ENCODE measurements at regions not wholly inside any gene's neighbourhood (a gene's known extent, or its start where the extent isn't known, plus 50 kb on each side); places are given as distances from the start of the nearest gene placed in this dataset.

- Histone ChIP-seq H3K79me2 (ENCODE audit: insufficient read depth, low read length) (no peaks in the 10 kb centered on the region), H3K4me2 (replicated peaks; ENCODE audit: extremely low read depth, low read length, poor library complexity, severe bottlenecking) (no peak overlapping the region), H4K20me1 (ENCODE audit: insufficient read depth, low read length) (no peaks in the 10 kb centered on the region), H2AFZ (ENCODE audit: insufficient read depth, low read depth, low read length, poor library complexity, severe bottlenecking) (no peak overlapping the region), H3K4me3 (replicated peaks in 1 of 3; ENCODE audit: low read depth in 2 of 3, low read length in 3 of 3) (no peak overlapping the region), H3K27ac (ENCODE audit: low read depth in 1 of 2, low read length in 2 of 2) (no peak overlapping the region), H3K36me3 (replicated peaks in 1 of 2; ENCODE audit: control insufficient read depth in 1 of 2, insufficient read depth in 2 of 2, low read length in 2 of 2) (no peaks in the 10 kb centered on the region), H3K9me3 (replicated peaks in 1 of 2; ENCODE audit: control insufficient read depth in 1 of 2, insufficient read depth in 1 of 2, low read length in 2 of 2) (no peaks in the 10 kb centered on the region), H3K4me1 (ENCODE audit: control insufficient read depth in 1 of 2, insufficient read depth in 2 of 2, low read length in 2 of 2) (no peaks in the 10 kb centered on the region), H3K9ac (ENCODE audit: insufficient read depth, low read length, poor library complexity, severe bottlenecking) (no peak overlapping the region), H3K27me3 (ENCODE audit: control insufficient read depth in 2 of 2, insufficient read depth in 2 of 2, low read length in 2 of 2) (no peaks in the 10 kb centered on the region)
- H3K36me3 Mint-ChIP-seq: no peaks in the 10 kb centered on the region
- H3K9me3 Mint-ChIP-seq: peaks cover 0 to 2% (median 0%) of the 10 kb centered on the region in 7 donors
- H3K4me3 Mint-ChIP-seq: no peak overlapping the region
- DNase-seq: no peak
- intact Hi-C loops (cut with micrococcal nuclease): loop anchor here in 1 of 2 donors (10.0 kb wide), 1 partner anchor 229 kb away; no protein-coding TSS in a partner anchor
- no peaks in the 10 kb centered on the region for H3K4me1 Mint-ChIP-seq
- TF ChIP-seq, protein P1, sequence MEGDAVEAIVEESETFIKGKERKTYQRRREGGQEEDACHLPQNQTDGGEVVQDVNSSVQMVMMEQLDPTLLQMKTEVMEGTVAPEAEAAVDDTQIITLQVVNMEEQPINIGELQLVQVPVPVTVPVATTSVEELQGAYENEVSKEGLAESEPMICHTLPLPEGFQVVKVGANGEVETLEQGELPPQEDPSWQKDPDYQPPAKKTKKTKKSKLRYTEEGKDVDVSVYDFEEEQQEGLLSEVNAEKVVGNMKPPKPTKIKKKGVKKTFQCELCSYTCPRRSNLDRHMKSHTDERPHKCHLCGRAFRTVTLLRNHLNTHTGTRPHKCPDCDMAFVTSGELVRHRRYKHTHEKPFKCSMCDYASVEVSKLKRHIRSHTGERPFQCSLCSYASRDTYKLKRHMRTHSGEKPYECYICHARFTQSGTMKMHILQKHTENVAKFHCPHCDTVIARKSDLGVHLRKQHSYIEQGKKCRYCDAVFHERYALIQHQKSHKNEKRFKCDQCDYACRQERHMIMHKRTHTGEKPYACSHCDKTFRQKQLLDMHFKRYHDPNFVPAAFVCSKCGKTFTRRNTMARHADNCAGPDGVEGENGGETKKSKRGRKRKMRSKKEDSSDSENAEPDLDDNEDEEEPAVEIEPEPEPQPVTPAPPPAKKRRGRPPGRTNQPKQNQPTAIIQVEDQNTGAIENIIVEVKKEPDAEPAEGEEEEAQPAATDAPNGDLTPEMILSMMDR (IDR thresholded peaks at IDR 0.05): no peak
- H3K27ac Mint-ChIP-seq: no peak overlapping the region
- no CpG with 5 or more reads among the region's 1 CpG for WGBS (ENCODE audit: insufficient coverage)
- H3K27me3 Mint-ChIP-seq (ENCODE audit: low read depth in 3 of 3): no peaks in the 10 kb centered on the region
Observed at GRCh38 chr21:28516021-28516420, 476.7 kb downstream of the LTN1 start.

DNA sequence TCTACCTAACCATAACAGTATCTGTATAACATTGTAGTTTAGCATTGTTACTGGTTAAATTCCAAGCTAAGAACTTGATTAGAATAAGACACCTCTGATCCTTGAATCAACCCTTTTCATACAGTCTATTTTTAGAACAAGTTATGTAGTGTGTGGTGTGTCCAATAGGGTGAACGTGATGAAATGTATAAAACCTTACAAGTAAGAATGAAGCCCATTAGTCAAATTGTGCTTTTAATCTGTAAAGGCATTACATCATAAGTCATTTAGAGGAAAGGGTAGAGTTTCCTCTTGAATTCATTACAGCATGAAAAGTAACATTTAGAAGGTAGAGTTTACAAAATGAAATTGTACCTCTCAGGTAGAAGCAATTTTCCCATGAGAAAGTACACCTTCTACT is 479.2 kb downstream of the LTN1 start:
- H3K27ac ChIP-seq (ENCODE audit: low read depth in 1 of 2, low read length in 2 of 2): no peak overlapping the region
- no peaks in the 10 kb centered on the region for H3K4me1 ChIP-seq (ENCODE audit: control insufficient read depth in 1 of 2, insufficient read depth in 2 of 2, low read length in 2 of 2)
- no peak overlapping the region for H3K4me3 Mint-ChIP-seq
- no peaks in the 10 kb centered on the region for H3K9me3 Mint-ChIP-seq
- no peaks in the 10 kb centered on the region for H3K79me2 ChIP-seq (ENCODE audit: insufficient read depth, low read length)
- no peaks in the 10 kb centered on the region for H3K36me3 ChIP-seq (replicated peaks in 1 of 2; ENCODE audit: control insufficient read depth in 1 of 2, insufficient read depth in 2 of 2, low read length in 2 of 2)
- no peak overlapping the region for H3K4me2 ChIP-seq (replicated peaks; ENCODE audit: extremely low read depth, low read length, poor library complexity, severe bottlenecking)
- no peaks in the 10 kb centered on the region for H3K9me3 ChIP-seq (replicated peaks in 1 of 2; ENCODE audit: control insufficient read depth in 1 of 2, insufficient read depth in 1 of 2, low read length in 2 of 2)
- no peak overlapping the region for H2AFZ ChIP-seq (ENCODE audit: insufficient read depth, low read depth, low read length, poor library complexity, severe bottlenecking)
- TF ChIP-seq, protein P1 (IDR thresholded peaks at IDR 0.05): no peak
- H4K20me1 ChIP-seq (ENCODE audit: insufficient read depth, low read length): no peaks in the 10 kb centered on the region
- no peak overlapping the region for H3K9ac ChIP-seq (ENCODE audit: insufficient read depth, low read length, poor library complexity, severe bottlenecking)
- H3K27ac Mint-ChIP-seq: no peak overlapping the region
- no peak for DNase-seq
- no peaks in the 10 kb centered on the region for H3K4me1 Mint-ChIP-seq
- no peaks in the 10 kb centered on the region for H3K27me3 Mint-ChIP-seq (ENCODE audit: low read depth in 3 of 3)
- no CpG with 5 or more reads among the region's 1 CpG for WGBS (ENCODE audit: insufficient coverage)
- H3K27me3 ChIP-seq (ENCODE audit: control insufficient read depth in 2 of 2, insufficient read depth in 2 of 2, low read length in 2 of 2): no peaks in the 10 kb centered on the region
- no peak overlapping the region for H3K4me3 ChIP-seq (replicated peaks in 1 of 3; ENCODE audit: low read depth in 2 of 3, low read length in 3 of 3)
- H3K36me3 Mint-ChIP-seq: no peaks in the 10 kb centered on the region
- intact Hi-C loops (cut with micrococcal nuclease): loop anchor here in 1 of 2 donors (10.0 kb wide), 1 partner anchor 231 kb away; no protein-coding TSS in a partner anchor
